ENCODE measurements at regions not wholly inside any gene's neighbourhood (a gene's known extent, or its start where the extent isn't known, plus 50 kb on each side); places are given as distances from the start of the nearest gene placed in this dataset.
A peak's percentile ranks its signal among the peaks of the same experiment; 100 is the strongest.

DNA sequence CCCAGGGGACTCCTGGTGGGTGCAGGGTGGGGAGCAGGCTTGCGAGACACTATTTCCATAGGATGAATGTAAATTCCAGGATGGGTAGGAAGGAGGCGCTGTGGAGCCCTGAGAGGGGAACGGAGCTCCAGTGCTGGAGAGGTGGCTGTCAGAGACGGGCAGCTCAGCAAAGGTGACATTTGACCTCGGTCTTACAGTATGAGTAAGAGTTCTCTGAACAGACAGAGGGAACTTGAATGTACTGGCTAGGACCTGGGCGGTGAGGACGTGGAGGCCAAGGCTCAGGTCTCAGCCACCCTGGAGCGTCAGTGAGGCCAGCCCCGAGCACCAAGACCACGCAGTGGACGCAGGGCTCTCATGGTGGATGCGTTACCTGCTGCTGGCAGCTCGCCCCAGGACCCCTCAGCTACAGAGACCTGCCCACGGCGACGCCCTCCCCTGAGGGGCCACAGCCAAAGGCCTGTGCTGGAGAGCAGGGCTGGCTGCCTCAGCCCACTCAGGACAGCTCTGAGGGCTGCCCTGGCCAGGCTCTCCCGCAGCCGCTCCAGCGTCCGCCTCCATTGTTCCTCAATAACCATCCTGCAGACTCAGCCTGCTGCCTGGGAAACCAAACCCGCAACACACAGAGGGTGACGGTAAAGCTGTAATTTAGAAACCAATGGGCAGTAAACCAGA, 65.9 kb upstream of the TNRC6C start:
- Histone ChIP-seq H3K4me1 (replicated peaks in 1 of 4; ENCODE audit: control insufficient read depth in 3 of 4, insufficient read depth in 4 of 4, low read length in 3 of 4) (peaks cover 0 to 8% (median 2%) of the 10 kb centered on the region in 4 experiments; a peak in 5 of 7 replicates), H4K20me1 (replicated peaks in 1 of 2; ENCODE audit: control insufficient read depth in 1 of 2, insufficient read depth in 2 of 2, low read length in 2 of 2) (no peaks in the 10 kb centered on the region), H2BK120ac (replicated peaks; ENCODE audit: low read depth, low read length) (no peak overlapping the region), H2BK20ac (ENCODE audit: low read length) (0 out of 2 replicates have a peak overlapping the region, but pooled peaks have one; percentile 93), H3K23ac (ENCODE audit: insufficient read length) (no peak overlapping the region), H3K27me3 (replicated peaks in 1 of 4; ENCODE audit: control insufficient read depth in 3 of 4, extremely low read depth in 1 of 4, insufficient read depth in 3 of 4, low read length in 3 of 4) (peaks cover 3 to 20% (median 10%) of the 10 kb centered on the region in 4 experiments; a peak in 6 of 7 replicates), H3K79me2 (ENCODE audit: control insufficient read depth in 1 of 2, insufficient read depth in 2 of 2, low read length in 2 of 2) (no peaks in the 10 kb centered on the region), H4K91ac (replicated peaks; ENCODE audit: insufficient read length, low read length) (no peak overlapping the region), H3K9ac (replicated peaks in 1 of 4; ENCODE audit: extremely low read depth in 1 of 4, low read depth in 3 of 4, low read length in 3 of 4) (no peak overlapping the region), H2AFZ (ENCODE audit: low read length) (no peak overlapping the region), H3K27ac (ENCODE audit: low read depth, low read length) (no peak overlapping the region), H4K8ac (ENCODE audit: extremely low read depth, insufficient read depth, low read length) (no peak overlapping the region; the same call in 1 of the 2 replicates), H3K56ac (replicated peaks; ENCODE audit: insufficient read length, low read depth, low read length) (no peak overlapping the region), H3K23me2 (ENCODE audit: low read depth, low read length) (peaks cover 5% of the 10 kb centered on the region; the same call in 1 of the 2 replicates), H3K36me3 (ENCODE audit: control insufficient read depth in 2 of 4, insufficient read depth in 4 of 4, low read length in 3 of 4) (no peaks in the 10 kb centered on the region), H3K4me2 (ENCODE audit: insufficient read depth in 1 of 2, low read depth in 2 of 2, low read length in 2 of 2) (no peak overlapping the region), H4K5ac (ENCODE audit: insufficient read length, low read depth, low read length) (no peak overlapping the region), H3K4me3 (ENCODE audit: extremely low read depth in 1 of 4, insufficient read depth in 2 of 4, low read depth in 3 of 4, low read length in 4 of 4) (no peak overlapping the region), H2BK12ac (ENCODE audit: low read depth, low read length) (peak overlapping the region; percentile 96; the same call in 1 of the 2 replicates), H3K18ac (ENCODE audit: extremely low read depth, low read length) (peak overlapping the region; percentile 87; the same call in 1 of the 2 replicates), H2AK5ac (ENCODE audit: low read depth, low read length) (no peak overlapping the region), H3K79me1 (ENCODE audit: low read depth, low read length) (no peaks in the 10 kb centered on the region), H2BK15ac (ENCODE audit: low read length) (peak overlapping the region; percentile 99), H3K4ac (replicated peaks; ENCODE audit: insufficient read length, low read depth, low read length) (no peak overlapping the region), H2BK5ac (ENCODE audit: low read depth, low read length) (0 out of 2 replicates have a peak overlapping the region, but pooled peaks have one; percentile 35), H3K9me3 (ENCODE audit: insufficient read depth in 2 of 2, low read depth in 1 of 2, low read length in 1 of 2) (no peaks in the 10 kb centered on the region), H3K14ac (ENCODE audit: insufficient read length) (no peak overlapping the region)
- 78% methylated on average over 22 of the region's 22 CpGs; no CpG with 5 or more reads in 1 of the 2 experiments for whole genome bisulfite sequencing, 2 experiments (ENCODE audit: extremely low coverage in 1 of 2, insufficient coverage in 1 of 2, insufficient read length in 1 of 2, insufficient replicate concordance in 2 of 2, low coverage in 1 of 2, low lambda C conversion rate in 2 of 2, missing lambda C conversion rate in 1 of 2)
- peak; percentile 41 to 92 for DNase-seq (ENCODE audit: low read depth in 1 of 2, low spot score in 2 of 2)
- POLR2A ChIA-PET (ENCODE audit: partially characterized antibody): interaction anchor here (0.6 to 1.7 kb wide), 3 partner anchors 41 to 248 kb away, joined by 3 to 14 read pairs (median 4); partner anchors contain the start of gene TNRC6C
- FAIRE-seq: peak; percentile 90
- CTCF ChIA-PET (ENCODE audit: partially characterized antibody): interaction anchor here (0.6 to 13.7 kb wide), 70 partner anchors 8 to 625 kb away, joined by 3 to 147 read pairs (median 4); no protein-coding TSS in a partner anchor
- TF ChIP-seq PHF8 (conservative IDR thresholded peaks at IDR 0.05; ENCODE audit: low read depth, low read length) (no peak), RNF2 (IDR thresholded peaks at IDR 0.05; ENCODE audit: borderline replicate concordance, low read depth, low read length, missing control alignments, poor library complexity, severe bottlenecking) (no peak), POLR2A (IDR thresholded peaks at IDR 0.05; ENCODE audit: control extremely low read depth in 1 of 2, low read depth in 2 of 2, low read length in 2 of 2) (no peak), EZH2 (IDR thresholded peaks at IDR 0.05; ENCODE audit: low read depth, low read length, severe bottlenecking) (no peak), EGR1 (IDR thresholded peaks at IDR 0.05; ENCODE audit: borderline replicate concordance, low read depth, low read length) (no peak), NANOG (IDR thresholded peaks at IDR 0.05; ENCODE audit: insufficient read depth, low read depth, low read length, poor library complexity, severe bottlenecking) (no peak), POU5F1 (IDR thresholded peaks at IDR 0.05; ENCODE audit: low read depth, low read length) (no peak), CREB1 (IDR thresholded peaks at IDR 0.05) (no peak), TEAD4 (IDR thresholded peaks at IDR 0.05; ENCODE audit: low read depth, low read length) (peak; percentile 85), KDM5A (IDR thresholded peaks at IDR 0.05; ENCODE audit: low read length) (no peak), GTF2F1 (IDR thresholded peaks at IDR 0.05; ENCODE audit: borderline replicate concordance, low read depth, low read length) (no peak)
- TF ChIP-seq, protein P1, sequence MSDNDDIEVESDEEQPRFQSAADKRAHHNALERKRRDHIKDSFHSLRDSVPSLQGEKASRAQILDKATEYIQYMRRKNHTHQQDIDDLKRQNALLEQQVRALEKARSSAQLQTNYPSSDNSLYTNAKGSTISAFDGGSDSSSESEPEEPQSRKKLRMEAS (IDR thresholded peaks at IDR 0.05): no peak
